ENCODE measurements at regions not wholly inside any gene's neighbourhood (a gene's known extent, or its start where the extent isn't known, plus 50 kb on each side); places are given as distances from the start of the nearest gene placed in this dataset.

GRCh38 chr2:180191432-180192124 is 184.5 kb upstream of the CWC22 start:
- H3K4me1 Mint-ChIP-seq (ENCODE audit: low read depth): no peaks in the 10 kb centered on the region
- H3K4me3 Mint-ChIP-seq: no peak overlapping the region
- intact Hi-C loops (cut with micrococcal nuclease): no loop called here
- no peak overlapping the region for H3K27ac Mint-ChIP-seq
- H3K36me3 Mint-ChIP-seq (ENCODE audit: low read depth): no peaks in the 10 kb centered on the region
- H3K9me3 Mint-ChIP-seq: no peaks in the 10 kb centered on the region
- H3K27me3 Mint-ChIP-seq: no peaks in the 10 kb centered on the region

- Mint-ChIP-seq H3K27me3 (no peaks in the 10 kb centered on the region), H3K4me3 (no peak overlapping the region), H3K4me1 (ENCODE audit: low read depth) (no peaks in the 10 kb centered on the region), H3K27ac (no peak overlapping the region), H3K36me3 (ENCODE audit: low read depth) (no peaks in the 10 kb centered on the region), H3K9me3 (no peaks in the 10 kb centered on the region)
- intact Hi-C loops (cut with micrococcal nuclease): no loop called here
These were observed 183.8 kb upstream of the CWC22 start for GRCh38 chr2:180190851-180191250.

- Mint-ChIP-seq H3K36me3 (ENCODE audit: low read depth) (no peaks in the 10 kb centered on the region), H3K27ac (no peak overlapping the region)
These were observed 180.5 kb upstream of the CWC22 start for GRCh38 chr2:180187611-180188010.

GRCh38 chr2:180184506-180184905 is 177.4 kb upstream of the CWC22 start:
- intact Hi-C loops (cut with micrococcal nuclease): no loop called here
- H3K27me3 Mint-ChIP-seq: no peaks in the 10 kb centered on the region
- no peak overlapping the region for H3K27ac Mint-ChIP-seq
- H3K4me1 Mint-ChIP-seq (ENCODE audit: low read depth): no peaks in the 10 kb centered on the region
- no peaks in the 10 kb centered on the region for H3K36me3 Mint-ChIP-seq (ENCODE audit: low read depth)
- H3K9me3 Mint-ChIP-seq: no peaks in the 10 kb centered on the region
- no peak overlapping the region for H3K4me3 Mint-ChIP-seq

More at GRCh38 chr2:180187611-180188010, 180.5 kb upstream of the CWC22 start:
- Mint-ChIP-seq H3K4me1 (ENCODE audit: low read depth) (no peaks in the 10 kb centered on the region), H3K9me3 (no peaks in the 10 kb centered on the region), H3K4me3 (no peak overlapping the region), H3K27me3 (no peaks in the 10 kb centered on the region)
- intact Hi-C loops (cut with micrococcal nuclease): no loop called here

- Mint-ChIP-seq H3K27me3 (no peaks in the 10 kb centered on the region), H3K36me3 (ENCODE audit: low read depth) (no peaks in the 10 kb centered on the region), H3K9me3 (no peaks in the 10 kb centered on the region), H3K27ac (no peak overlapping the region), H3K4me1 (ENCODE audit: low read depth) (no peaks in the 10 kb centered on the region), H3K4me3 (no peak overlapping the region)
- intact Hi-C loops (cut with micrococcal nuclease): no loop called here
These were observed 173.4 kb upstream of the CWC22 start for GRCh38 chr2:180180511-180180910.

- no peak overlapping the region for H3K4me3 Mint-ChIP-seq
- no peaks in the 10 kb centered on the region for H3K27me3 Mint-ChIP-seq
- intact Hi-C loops (cut with micrococcal nuclease): no loop called here
- no peaks in the 10 kb centered on the region for H3K4me1 Mint-ChIP-seq (ENCODE audit: low read depth)
- H3K36me3 Mint-ChIP-seq (ENCODE audit: low read depth): no peaks in the 10 kb centered on the region
- H3K9me3 Mint-ChIP-seq: no peaks in the 10 kb centered on the region
- H3K27ac Mint-ChIP-seq: no peak overlapping the region
These were observed 170.4 kb upstream of the CWC22 start for GRCh38 chr2:180177534-180177933.

- H3K9me3 Mint-ChIP-seq: peaks cover 8% of the 10 kb centered on the region
- no peaks in the 10 kb centered on the region for H3K27me3 Mint-ChIP-seq
- intact Hi-C loops (cut with micrococcal nuclease): no loop called here
- H3K4me1 Mint-ChIP-seq (ENCODE audit: low read depth): no peaks in the 10 kb centered on the region
- no peaks in the 10 kb centered on the region for H3K36me3 Mint-ChIP-seq (ENCODE audit: low read depth)
- no peak overlapping the region for H3K4me3 Mint-ChIP-seq
- H3K27ac Mint-ChIP-seq: no peak overlapping the region
These were observed 168.6 kb upstream of the CWC22 start for GRCh38 chr2:180175736-180176135.

GRCh38 chr2:180174580-180174979 is 167.5 kb upstream of the CWC22 start:
- Mint-ChIP-seq H3K36me3 (ENCODE audit: low read depth) (no peaks in the 10 kb centered on the region), H3K27me3 (no peaks in the 10 kb centered on the region), H3K9me3 (peaks cover 19% of the 10 kb centered on the region), H3K4me3 (no peak overlapping the region), H3K4me1 (ENCODE audit: low read depth) (no peaks in the 10 kb centered on the region), H3K27ac (no peak overlapping the region)
- intact Hi-C loops (cut with micrococcal nuclease): no loop called here

GRCh38 chr2:180169474-180169873 is 162.4 kb upstream of the CWC22 start:
- no peaks in the 10 kb centered on the region for H3K27me3 Mint-ChIP-seq
- H3K4me3 Mint-ChIP-seq: no peak overlapping the region
- no peaks in the 10 kb centered on the region for H3K36me3 Mint-ChIP-seq (ENCODE audit: low read depth)
- no peak overlapping the region for H3K27ac Mint-ChIP-seq
- no peaks in the 10 kb centered on the region for H3K4me1 Mint-ChIP-seq (ENCODE audit: low read depth)
- intact Hi-C loops (cut with micrococcal nuclease): no loop called here
- H3K9me3 Mint-ChIP-seq: peaks cover 41% of the 10 kb centered on the region

GRCh38 chr2:180161415-180161814 is 154.3 kb upstream of the CWC22 start:
- Mint-ChIP-seq H3K9me3 (no peaks in the 10 kb centered on the region), H3K27ac (no peak overlapping the region), H3K4me1 (ENCODE audit: low read depth) (no peaks in the 10 kb centered on the region)

GRCh38 chr2:180159921-180160320 is 152.8 kb upstream of the CWC22 start:
- Mint-ChIP-seq H3K4me3 (no peak overlapping the region), H3K4me1 (ENCODE audit: low read depth) (no peaks in the 10 kb centered on the region), H3K27ac (no peak overlapping the region), H3K36me3 (ENCODE audit: low read depth) (no peaks in the 10 kb centered on the region), H3K27me3 (no peaks in the 10 kb centered on the region), H3K9me3 (no peaks in the 10 kb centered on the region)
- intact Hi-C loops (cut with micrococcal nuclease): no loop called here

More at GRCh38 chr2:180161415-180161814, 154.3 kb upstream of the CWC22 start:
- Mint-ChIP-seq H3K27me3 (no peaks in the 10 kb centered on the region), H3K4me3 (no peak overlapping the region), H3K36me3 (ENCODE audit: low read depth) (no peaks in the 10 kb centered on the region)
- intact Hi-C loops (cut with micrococcal nuclease): no loop called here

- Mint-ChIP-seq H3K4me1 (ENCODE audit: low read depth) (no peaks in the 10 kb centered on the region), H3K27me3 (no peaks in the 10 kb centered on the region), H3K9me3 (no peaks in the 10 kb centered on the region), H3K36me3 (ENCODE audit: low read depth) (no peaks in the 10 kb centered on the region), H3K27ac (no peak overlapping the region), H3K4me3 (no peak overlapping the region)
- intact Hi-C loops (cut with micrococcal nuclease): no loop called here
These were observed 151.9 kb upstream of the CWC22 start for GRCh38 chr2:180158961-180159360.

- Mint-ChIP-seq H3K9me3 (no peaks in the 10 kb centered on the region), H3K4me1 (ENCODE audit: low read depth) (no peaks in the 10 kb centered on the region), H3K27ac (no peak overlapping the region), H3K36me3 (ENCODE audit: low read depth) (no peaks in the 10 kb centered on the region), H3K27me3 (no peaks in the 10 kb centered on the region), H3K4me3 (no peak overlapping the region)
- intact Hi-C loops (cut with micrococcal nuclease): no loop called here
These were observed 149.6 kb upstream of the CWC22 start for GRCh38 chr2:180156651-180157050.

- Mint-ChIP-seq H3K4me1 (ENCODE audit: low read depth) (no peaks in the 10 kb centered on the region), H3K27me3 (no peaks in the 10 kb centered on the region), H3K36me3 (ENCODE audit: low read depth) (no peaks in the 10 kb centered on the region), H3K9me3 (no peaks in the 10 kb centered on the region), H3K4me3 (no peak overlapping the region), H3K27ac (no peak overlapping the region)
- intact Hi-C loops (cut with micrococcal nuclease): no loop called here
These were observed 143.5 kb upstream of the CWC22 start for GRCh38 chr2:180150606-180151005.

- intact Hi-C loops (cut with micrococcal nuclease): no loop called here
- H3K4me3 Mint-ChIP-seq: no peak overlapping the region
- no peaks in the 10 kb centered on the region for H3K27me3 Mint-ChIP-seq
- no peaks in the 10 kb centered on the region for H3K4me1 Mint-ChIP-seq (ENCODE audit: low read depth)
- H3K27ac Mint-ChIP-seq: no peak overlapping the region
- no peaks in the 10 kb centered on the region for H3K9me3 Mint-ChIP-seq
- no peaks in the 10 kb centered on the region for H3K36me3 Mint-ChIP-seq (ENCODE audit: low read depth)
These were observed 139.4 kb upstream of the CWC22 start for GRCh38 chr2:180146541-180146940.

Measured in dendritic cell treated with granulocyte-macrophage colony-stimulating factor and Interleukin-4, amounts not matched to agents 40 ng/mL and 50 ng/mL, for 4 days (primary cell).